ENCODE measurements at regions not wholly inside any gene's neighbourhood (a gene's known extent, or its start where the extent isn't known, plus 50 kb on each side); places are given as distances from the start of the nearest gene placed in this dataset.

DNA sequence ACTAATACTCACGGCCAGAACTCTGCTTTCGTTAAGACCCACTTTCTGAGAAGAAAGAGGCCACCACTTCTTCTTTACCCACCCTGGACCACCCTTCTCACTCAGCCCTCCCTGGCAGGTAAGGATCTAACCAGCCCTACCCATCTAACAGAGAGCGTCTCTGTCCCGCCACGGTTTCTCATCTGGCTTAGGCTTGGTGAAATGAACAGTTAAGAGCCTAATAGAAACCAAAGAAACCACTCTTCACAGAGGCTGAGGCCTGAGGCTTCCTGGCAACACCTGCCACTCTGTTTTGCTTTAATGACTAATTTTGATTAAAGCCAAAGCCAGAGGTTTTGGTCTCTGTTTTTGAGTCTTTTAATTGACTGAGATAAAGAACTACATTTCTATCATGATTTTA is 354.1 kb upstream of the SLC30A5 start:
- TF ChIP-seq, protein P1, sequence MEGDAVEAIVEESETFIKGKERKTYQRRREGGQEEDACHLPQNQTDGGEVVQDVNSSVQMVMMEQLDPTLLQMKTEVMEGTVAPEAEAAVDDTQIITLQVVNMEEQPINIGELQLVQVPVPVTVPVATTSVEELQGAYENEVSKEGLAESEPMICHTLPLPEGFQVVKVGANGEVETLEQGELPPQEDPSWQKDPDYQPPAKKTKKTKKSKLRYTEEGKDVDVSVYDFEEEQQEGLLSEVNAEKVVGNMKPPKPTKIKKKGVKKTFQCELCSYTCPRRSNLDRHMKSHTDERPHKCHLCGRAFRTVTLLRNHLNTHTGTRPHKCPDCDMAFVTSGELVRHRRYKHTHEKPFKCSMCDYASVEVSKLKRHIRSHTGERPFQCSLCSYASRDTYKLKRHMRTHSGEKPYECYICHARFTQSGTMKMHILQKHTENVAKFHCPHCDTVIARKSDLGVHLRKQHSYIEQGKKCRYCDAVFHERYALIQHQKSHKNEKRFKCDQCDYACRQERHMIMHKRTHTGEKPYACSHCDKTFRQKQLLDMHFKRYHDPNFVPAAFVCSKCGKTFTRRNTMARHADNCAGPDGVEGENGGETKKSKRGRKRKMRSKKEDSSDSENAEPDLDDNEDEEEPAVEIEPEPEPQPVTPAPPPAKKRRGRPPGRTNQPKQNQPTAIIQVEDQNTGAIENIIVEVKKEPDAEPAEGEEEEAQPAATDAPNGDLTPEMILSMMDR (IDR thresholded peaks at IDR 0.05; ENCODE audit: insufficient read depth, low read length): no peak
- no peak for DNase-seq (ENCODE audit: low read depth)
- no peak overlapping the region for H3K4me3 ChIP-seq (ENCODE audit: low read depth, low read length)

DNA sequence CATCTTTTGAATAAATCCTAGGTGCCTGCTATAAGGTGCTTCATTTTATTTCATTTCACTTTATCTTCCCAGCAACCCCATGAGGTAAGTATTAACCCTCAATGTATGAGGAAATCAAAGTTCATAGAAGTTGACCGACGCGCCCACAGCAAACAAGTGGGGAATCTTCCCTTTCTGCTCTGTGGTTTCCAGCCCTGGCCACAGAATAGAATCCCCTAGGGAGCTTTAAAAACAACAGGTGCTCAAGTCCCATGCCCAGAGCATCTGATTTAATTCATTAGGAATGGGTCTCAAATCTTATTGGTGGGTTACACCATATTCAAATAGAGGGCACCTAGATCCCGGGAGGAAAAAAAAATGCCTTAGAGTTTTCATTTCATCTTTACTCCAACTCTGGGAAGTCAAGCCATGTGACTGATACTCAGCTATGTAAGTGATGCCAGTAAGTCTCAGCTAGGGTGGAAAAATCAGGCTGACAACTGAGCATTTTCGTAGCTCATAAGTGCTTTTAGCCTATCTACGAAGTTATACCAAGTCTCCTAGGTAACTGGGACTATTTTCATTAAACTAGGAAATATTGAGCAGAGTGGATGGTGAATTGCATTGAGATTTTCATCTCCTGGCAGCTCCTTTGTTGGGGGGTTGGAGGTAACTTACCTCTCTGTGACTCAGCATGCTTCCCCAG is 353.4 kb upstream of the SLC30A5 start:
- H3K4me3 ChIP-seq (ENCODE audit: low read depth, low read length): no peak overlapping the region
- TF ChIP-seq, protein P1 (IDR thresholded peaks at IDR 0.05; ENCODE audit: insufficient read depth, low read length): no peak
- no peak for DNase-seq (ENCODE audit: low read depth)

DNA sequence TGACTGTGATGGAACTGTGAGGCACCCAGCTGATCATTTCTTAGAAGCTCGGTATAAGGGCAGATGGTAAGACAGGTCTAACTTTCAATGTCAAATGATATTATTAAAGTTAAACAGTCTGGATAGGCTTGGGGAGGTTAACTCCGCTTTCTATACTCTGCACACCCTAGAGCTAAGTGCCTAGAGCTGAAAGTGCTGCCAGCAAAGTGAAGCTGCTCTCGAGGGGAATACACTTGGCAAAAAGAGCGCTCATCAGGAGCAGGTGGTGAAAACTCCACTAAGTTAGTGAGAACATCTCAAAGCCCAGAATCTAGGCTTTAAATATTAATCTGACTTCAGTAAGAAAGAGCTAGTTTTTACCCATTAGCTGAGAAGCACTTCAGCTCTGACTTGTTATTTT is 349.6 kb upstream of the SLC30A5 start:
- no peak for DNase-seq (ENCODE audit: low read depth)
- TF ChIP-seq, protein P1 (IDR thresholded peaks at IDR 0.05; ENCODE audit: insufficient read depth, low read length): no peak
- H3K4me3 ChIP-seq (ENCODE audit: low read depth, low read length): no peak overlapping the region

DNA sequence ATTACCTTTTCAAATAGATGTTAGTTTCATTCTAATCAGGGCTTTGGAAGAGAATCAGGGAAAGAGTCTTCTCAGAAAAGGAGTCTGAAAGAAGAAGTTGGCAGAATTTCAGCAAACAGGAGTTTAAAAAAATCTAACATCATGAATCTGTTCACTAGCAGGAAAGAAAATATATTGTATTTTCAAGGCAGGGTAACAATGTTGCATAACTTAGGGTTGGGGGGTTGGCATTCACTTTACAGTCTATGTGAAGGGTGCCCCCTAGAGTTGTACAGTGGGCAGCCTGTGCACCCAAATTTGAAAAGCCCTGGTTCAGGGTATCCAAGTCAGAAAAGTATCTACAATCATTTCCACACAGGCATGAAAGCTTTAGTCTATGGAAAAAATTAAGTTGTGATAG is 348.4 kb upstream of the SLC30A5 start:
- no peak overlapping the region for H3K4me3 ChIP-seq (ENCODE audit: low read depth, low read length)
- TF ChIP-seq, protein P1 (IDR thresholded peaks at IDR 0.05; ENCODE audit: insufficient read depth, low read length): peak; percentile 39
- DNase-seq (ENCODE audit: low read depth): peak; percentile 47

DNA sequence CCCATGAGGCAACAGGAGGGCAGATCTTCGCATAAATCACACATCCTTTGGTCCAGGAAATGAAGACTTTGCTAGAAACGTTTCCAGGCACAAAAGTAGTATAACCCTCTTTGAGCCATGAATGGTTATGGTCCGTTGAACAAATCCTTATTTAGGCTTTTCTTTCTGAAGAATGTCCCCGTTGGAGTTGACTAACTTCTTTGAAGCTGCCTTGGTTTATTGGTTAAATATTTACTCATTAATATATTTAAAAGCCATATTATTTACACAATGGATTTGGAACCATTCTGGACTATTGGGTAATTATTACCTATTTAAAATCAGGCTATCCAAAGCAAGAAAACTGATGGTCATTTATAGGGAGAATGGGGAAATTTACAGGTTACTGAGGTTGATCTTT is 347.6 kb upstream of the SLC30A5 start:
- no peak overlapping the region for H3K4me3 ChIP-seq (ENCODE audit: low read depth, low read length)
- no peak for DNase-seq (ENCODE audit: low read depth)
- TF ChIP-seq, protein P1 (IDR thresholded peaks at IDR 0.05; ENCODE audit: insufficient read depth, low read length): no peak

DNA sequence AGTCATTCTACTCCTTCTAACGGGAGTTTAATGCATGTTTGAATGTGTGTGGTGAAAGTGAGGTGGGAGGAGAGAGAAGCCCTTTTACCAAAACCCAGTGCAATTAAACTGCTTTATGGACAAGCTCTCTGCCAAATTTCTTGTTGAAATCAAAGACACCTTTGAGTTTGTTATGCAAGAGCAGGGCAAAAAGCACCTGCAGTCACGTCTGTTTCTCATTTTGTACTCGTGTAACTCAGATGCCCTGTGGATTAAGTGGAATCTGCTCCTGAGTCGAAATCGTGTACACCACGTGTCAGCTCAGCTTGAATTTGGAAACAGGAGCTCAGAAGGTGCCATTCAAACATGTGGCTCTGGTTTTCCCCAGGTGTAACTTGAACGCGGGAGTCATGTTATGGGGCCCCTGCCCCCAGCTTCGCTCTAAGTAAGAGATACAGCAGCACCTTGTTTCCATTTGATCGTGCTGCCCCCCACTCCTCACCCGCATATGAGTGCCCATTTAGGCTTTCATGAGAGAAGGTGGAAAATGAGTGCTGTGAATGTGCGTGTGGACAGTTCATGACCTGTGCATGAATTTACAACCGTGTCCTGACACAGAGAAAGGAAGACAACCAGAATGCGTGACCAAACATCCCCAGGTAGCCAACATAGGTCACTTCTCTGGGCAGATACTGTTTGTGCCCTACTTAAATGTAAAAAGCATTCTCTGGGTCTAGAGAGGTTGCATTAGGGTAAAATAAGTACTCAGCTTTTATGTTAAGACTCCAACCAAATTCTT is 347.0 kb upstream of the SLC30A5 start:
- TF ChIP-seq, protein P1 (IDR thresholded peaks at IDR 0.05; ENCODE audit: insufficient read depth, low read length): no peak
- H3K4me3 ChIP-seq (ENCODE audit: low read depth, low read length): no peak overlapping the region
- DNase-seq (ENCODE audit: low read depth): no peak

Data from fibroblast of the aortic adventitia (primary cell).